LNCaP clone FGC (cell line): ENCODE measurements at regions not wholly inside any gene's neighbourhood (a gene's known extent, or its start where the extent isn't known, plus 50 kb on each side); places are given as distances from the start of the nearest gene placed in this dataset.
"Not testable (repeated sequence)": the region's sequence is repeated elsewhere in the genome, so short reads cannot be mapped to it uniquely, and the experiment has no call there.

Experiments
- DNase-seq: peaks from one replicate; pipeline ENCODE4 v3.0.0-alpha.2; 2011; ENCODE audit warnings: low read depth
- H3K4me3 ChIP-seq: 2 replicates; pipeline ENCODE4 v1.5.1; 2011; ENCODE audit warnings: mild to moderate bottlenecking, low read depth, low read length, control low read depth
- CTCF ChIP-seq: IDR thresholded peaks from 2 replicates; pipeline ENCODE4 v1.5.1; 2012; ENCODE audit warnings: mild to moderate bottlenecking; ENCODE audit not compliant: control insufficient read depth, insufficient read depth; ENCODE audit errors: extremely low read depth

- H3K4me3 ChIP-seq = no peak overlapping the region
- no peak for TF ChIP-seq CTCF
- DNase-seq = no peak
Observed at GRCh38 chr4:12028258-12028657, 599.6 kb upstream of the HS3ST1 start.

GRCh38 chr4:12022409-12022808 lies 593.7 kb upstream of the HS3ST1 start:
- TF ChIP-seq CTCF = no peak
- H3K4me3 ChIP-seq = no peak overlapping the region
- no peak for DNase-seq

GRCh38 chr4:12016729-12017128 lies 588.0 kb upstream of the HS3ST1 start:
- DNase-seq = no peak
- no peak for TF ChIP-seq CTCF
- H3K4me3 ChIP-seq = no peak overlapping the region

- no peak overlapping the region for H3K4me3 ChIP-seq
- DNase-seq = no peak
- no peak for TF ChIP-seq CTCF
Observed at GRCh38 chr4:12005471-12005870, 576.8 kb upstream of the HS3ST1 start.

- not testable (repeated sequence) for H3K4me3 ChIP-seq, DNase-seq
Observed at GRCh38 chr4:11996581-11996980, 567.9 kb upstream of the HS3ST1 start.

- TF ChIP-seq CTCF = no peak
Observed at GRCh38 chr4:11976726-11977263, 548.1 kb upstream of the HS3ST1 start.

GRCh38 chr4:11973270-11973669 lies 544.6 kb upstream of the HS3ST1 start:
- no peak for TF ChIP-seq CTCF
- no peak for DNase-seq
- no peak overlapping the region for H3K4me3 ChIP-seq

More at GRCh38 chr4:11976726-11977263, 548.1 kb upstream of the HS3ST1 start:
- no peak overlapping the region for H3K4me3 ChIP-seq
- DNase-seq = no peak
